ENCODE measurements at regions not wholly inside any gene's neighbourhood (a gene's known extent, or its start where the extent isn't known, plus 50 kb on each side); places are given as distances from the start of the nearest gene placed in this dataset.

- no peak for TF ChIP-seq YY1 (IDR thresholded peaks at IDR 0.05; ENCODE audit: insufficient read depth, insufficient read length)
- no peak for TF ChIP-seq ZNF274 (IDR thresholded peaks at IDR 0.05; ENCODE audit: low read depth, low read length)
- no peak for TF ChIP-seq SUZ12 (IDR thresholded peaks at IDR 0.05; ENCODE audit: extremely low read depth, insufficient read depth, insufficient read length)
Observed at GRCh38 chr14:39860596-39861228, 428.5 kb upstream of the FBXO33 start.
